NCI-H1417 (cell line): ENCODE measurements at regions not wholly inside any gene's neighbourhood (a gene's known extent, or its start where the extent isn't known, plus 50 kb on each side); places are given as distances from the start of the nearest gene placed in this dataset.
"Not testable (repeated sequence)": the region's sequence is repeated elsewhere in the genome, so short reads cannot be mapped to it uniquely, and the experiment has no call there.

Experiments
- DNase-seq, 3 experiments: peaks; one replicate each; lab custom pipeline; 2025; lab: John Stamatoyannopoulos, UW

DNA sequence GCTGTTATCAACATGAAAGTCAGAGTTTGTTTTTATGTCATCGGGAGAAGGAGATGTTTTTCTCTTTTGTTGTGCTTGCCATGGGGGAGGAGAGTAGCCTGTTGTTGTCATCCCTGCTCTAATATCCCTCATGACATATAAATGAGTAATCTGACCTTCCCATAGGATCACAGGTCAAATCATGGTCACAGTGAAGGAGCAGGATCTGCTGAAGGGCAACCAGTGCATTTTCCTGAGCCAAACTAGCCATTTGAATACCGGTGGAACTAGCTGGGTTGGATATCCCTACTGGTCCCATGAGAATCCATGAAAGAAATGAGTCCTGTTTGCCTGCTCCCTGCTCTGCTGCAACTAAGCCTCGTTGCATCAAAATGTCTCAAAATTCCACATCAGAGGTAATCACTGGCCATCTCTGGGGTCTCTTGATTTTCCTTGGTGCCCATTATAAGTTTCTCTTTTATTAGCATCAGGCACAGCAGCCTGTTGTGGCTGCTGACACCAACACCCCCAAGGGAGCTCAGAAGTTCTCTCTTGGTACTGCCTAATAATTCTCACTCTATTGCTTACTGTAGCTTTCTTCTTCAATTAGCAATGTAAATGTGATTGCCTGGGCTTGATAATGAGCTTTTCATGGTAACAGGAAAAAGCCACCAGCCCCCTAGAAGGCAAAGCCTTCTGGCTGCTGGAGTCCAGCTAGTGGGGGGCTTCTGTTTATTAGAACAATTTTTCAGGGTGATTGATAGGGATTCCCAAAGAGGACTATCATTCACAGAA is 211.4 kb upstream of the ERCC4 start:
- DNase-seq, result no peak

- DNase-seq, result no peak
Measured at GRCh38 chr16:13718748-13719147, 201.2 kb upstream of the ERCC4 start.

GRCh38 chr16:13727943-13728342 is 192.0 kb upstream of the ERCC4 start:
- no peak for DNase-seq

- no peak for DNase-seq
Measured at GRCh38 chr16:13733561-13733960, 186.4 kb upstream of the ERCC4 start.

GRCh38 chr16:13739621-13740373 is 180.2 kb upstream of the ERCC4 start:
- not testable (repeated sequence) for DNase-seq

DNA sequence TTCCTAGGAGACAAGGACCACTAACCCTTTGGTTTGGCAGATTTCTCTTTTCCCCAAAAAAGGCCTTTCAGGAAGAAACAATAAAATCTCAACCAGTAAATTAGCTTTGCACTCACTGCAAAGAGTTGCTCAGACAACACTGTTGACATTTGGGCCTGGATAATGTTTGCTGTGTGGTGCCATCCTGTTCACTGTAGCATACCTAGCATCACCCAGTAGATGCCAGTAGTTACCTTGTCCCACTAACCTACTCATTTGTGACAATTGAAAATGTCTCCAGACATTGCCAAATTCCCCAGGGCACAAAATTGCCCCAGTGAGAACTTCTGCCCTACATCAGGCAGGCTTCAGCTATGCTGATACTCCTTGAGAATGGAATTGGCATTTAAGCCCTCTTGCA is 177.0 kb upstream of the ERCC4 start:
- DNase-seq, result no peak

- DNase-seq, result no peak
Measured at GRCh38 chr16:13743571-13743970, 176.4 kb upstream of the ERCC4 start.

DNA sequence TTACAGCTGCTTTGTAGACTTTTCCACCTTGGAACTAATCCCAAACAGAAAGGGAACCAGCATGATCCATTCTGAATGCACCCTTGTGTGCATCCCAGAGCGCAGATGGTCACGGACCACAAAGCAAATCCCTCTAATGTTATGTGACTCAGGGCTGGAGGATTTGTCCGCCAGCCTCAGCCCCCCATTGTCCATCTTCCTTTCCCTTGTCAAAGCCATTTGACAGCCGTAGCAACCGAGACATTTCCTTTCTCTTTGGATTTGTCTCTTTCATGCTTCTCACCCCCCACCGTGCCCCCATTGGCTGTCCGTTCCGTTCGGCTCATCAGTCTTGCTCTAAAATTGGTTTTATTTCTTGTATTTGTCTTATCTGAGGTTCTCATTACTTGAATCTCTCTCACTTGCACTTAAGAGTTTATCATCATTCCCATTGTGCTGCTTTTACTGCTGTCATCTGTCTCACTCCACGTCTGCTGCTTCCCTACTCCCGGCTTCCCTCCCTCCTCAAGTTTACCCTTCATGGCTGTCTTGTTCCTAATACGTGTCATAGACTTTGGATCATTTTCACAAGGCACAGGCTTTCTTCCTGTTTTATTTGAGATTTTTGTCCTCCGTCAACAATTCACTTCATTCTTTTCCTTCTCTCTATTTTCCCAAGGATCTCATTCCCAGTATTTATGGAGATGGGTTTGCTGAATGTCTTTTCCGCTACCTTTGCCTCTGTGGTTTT is 163.4 kb upstream of the ERCC4 start:
- no peak for DNase-seq

- no peak for DNase-seq
Measured at GRCh38 chr16:13766334-13766733, 153.6 kb upstream of the ERCC4 start.

DNA sequence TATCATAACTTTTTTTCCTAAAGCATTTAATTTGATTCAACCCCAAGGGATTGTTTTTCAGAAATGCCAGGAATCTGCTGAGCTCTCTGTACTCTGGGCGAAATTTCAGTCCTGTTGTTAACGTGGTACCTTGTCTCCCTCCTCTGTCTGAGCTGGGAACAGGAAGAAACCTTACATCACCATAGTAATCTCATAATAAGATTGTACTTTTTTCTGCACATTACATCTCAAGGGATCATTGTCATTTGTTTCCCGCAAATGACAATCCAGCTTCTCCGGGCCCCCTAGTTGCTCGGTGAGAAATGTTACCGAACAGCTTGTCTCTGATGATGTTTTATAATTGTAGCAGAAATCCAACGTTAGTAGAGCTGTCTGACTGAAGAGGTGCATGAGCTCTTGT is 152.7 kb upstream of the ERCC4 start:
- DNase-seq, result peak in 1 of 3 experiments; percentile 2

DNA sequence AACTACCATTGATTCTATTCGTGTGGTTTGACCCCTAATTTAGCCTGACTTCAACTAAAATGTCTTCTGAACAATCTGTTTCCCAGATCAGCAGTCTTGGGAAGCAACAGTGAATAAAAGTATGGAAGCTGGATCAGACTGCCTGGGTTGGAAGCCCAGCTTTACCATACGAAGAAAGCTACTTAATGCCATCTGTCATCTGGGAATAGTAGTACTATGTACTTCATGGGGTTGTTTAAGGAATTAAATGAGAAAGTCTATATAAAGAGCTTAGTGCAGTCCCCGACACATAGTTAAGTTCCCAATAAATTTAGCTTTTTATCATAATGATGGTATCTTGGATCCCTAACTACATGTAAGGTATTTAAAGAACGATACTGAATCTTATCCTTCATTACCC is 151.5 kb upstream of the ERCC4 start:
- DNase-seq, result no peak

DNA sequence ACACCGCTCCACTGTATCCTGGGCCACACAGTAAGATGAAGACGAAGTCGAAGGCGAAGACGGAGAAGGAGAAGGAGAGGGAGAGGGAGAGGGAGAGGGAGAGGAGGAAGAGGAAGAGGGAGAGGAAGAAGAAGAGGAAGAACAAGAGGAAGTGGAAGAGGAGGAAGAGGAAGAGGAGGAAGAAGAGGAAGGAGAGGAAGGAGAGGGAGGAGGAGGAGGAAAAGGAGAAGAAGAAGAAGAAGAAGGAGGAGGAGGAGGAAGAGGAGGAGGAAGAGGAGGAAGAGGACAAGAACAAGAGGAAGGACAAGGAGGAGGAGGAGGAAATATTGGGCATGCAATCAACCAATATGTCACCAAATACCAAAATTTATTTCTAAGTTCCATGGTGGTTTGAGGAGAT is 149.5 kb upstream of the ERCC4 start:
- no peak for DNase-seq

GRCh38 chr16:13772782-13773181 is 147.2 kb upstream of the ERCC4 start:
- no peak for DNase-seq

GRCh38 chr16:13779676-13780075 is 140.3 kb upstream of the ERCC4 start:
- peak in 1 of 3 experiments; percentile 54 for DNase-seq

- DNase-seq, result peak in 1 of 3 experiments; percentile 1
Measured at GRCh38 chr16:13780406-13781168, 139.4 kb upstream of the ERCC4 start.

DNA sequence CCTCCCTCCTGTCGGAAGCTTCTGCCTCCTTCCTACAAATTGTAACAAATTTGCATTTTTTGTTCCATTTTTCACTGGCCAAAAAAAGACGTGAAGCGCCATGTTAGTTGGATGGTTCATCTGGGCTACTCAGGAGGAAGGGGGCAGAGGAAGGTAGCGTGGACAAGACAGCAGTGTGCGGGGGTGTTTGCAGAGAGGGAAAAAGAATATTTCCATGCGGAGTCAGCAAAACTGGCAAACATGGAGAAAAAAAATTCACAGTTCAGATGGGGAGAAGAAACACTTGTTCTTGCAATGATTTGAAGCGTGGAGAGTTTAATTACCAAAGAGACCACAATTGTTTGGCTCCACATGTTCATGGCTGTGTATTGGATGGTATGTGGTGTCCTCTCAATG is 138.8 kb upstream of the ERCC4 start:
- no peak for DNase-seq

DNA sequence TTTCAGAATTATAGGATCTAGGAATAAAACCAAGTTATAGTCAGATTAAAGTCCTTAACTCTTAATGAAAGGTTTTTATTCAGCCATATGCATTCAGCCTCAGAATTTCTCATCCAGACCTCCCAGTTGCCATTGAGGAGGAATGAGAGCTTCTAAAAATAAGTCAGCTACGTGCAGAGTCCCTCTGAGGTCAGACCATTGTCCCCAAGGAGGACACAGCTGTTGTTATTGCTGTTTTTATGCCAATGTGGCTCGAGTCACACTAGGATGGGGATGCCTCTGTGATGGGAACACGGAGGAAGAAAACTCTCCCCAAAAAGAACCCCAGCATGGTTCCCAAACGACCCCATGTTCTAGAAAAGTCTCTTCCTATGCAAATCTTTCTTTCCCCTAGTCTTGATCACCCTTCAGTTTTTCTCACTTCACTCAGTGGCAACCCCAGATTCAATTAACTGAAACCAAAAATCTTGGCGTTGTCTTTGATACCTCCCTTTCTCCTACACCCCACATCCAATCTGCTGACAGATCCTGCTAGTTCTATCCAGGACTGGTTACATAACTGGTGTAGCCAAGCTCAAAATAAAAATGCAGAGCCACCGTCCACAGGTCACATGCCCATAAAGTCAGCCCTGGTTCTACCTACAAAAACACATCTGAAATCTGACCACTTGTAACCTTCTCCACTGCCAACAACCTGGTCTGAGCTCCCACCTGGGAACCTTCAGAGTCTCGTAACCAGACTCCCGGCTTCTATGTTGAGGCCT is 138.2 kb upstream of the ERCC4 start:
- no peak for DNase-seq

DNA sequence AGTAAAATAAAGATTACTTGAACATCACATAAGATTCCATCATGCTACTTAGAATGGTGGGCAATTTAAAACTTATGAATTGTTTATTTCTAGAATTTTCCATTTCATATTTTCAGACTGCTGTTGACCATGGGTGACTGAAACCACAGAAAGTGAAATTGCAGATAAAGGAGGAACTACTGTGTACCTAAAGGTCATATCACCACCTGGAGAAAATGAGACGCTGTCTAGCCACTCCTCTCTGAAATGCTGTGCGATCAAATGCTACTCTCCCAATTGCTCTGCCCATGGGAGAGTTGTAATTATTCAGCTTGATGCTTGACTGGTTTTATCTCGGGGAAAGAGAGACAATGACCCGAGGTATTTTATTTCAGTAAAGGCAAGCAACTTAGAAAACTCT is 128.9 kb upstream of the ERCC4 start:
- DNase-seq, result no peak

GRCh38 chr16:13793841-13794409 is 126.0 kb upstream of the ERCC4 start:
- DNase-seq, result no peak

- DNase-seq, result no peak
Measured at GRCh38 chr16:13795131-13795530, 124.8 kb upstream of the ERCC4 start.

GRCh38 chr16:13797718-13798117 is 122.2 kb upstream of the ERCC4 start:
- no peak for DNase-seq
